Activated CD4-positive, CD25-positive, alpha-beta regulatory T cell treated with anti-CD3 and anti-CD28 coated beads, Interleukin-2, amount 50 U/mL, for 24 hours (primary cell): ENCODE measurements at regions not wholly inside any gene's neighbourhood (a gene's known extent, or its start where the extent isn't known, plus 50 kb on each side); places are given as distances from the start of the nearest gene placed in this dataset.

ENCODE experiments used
- ATAC-seq, 2 donors: fragments of 150-1000 bp; cut with Tn5 transposase; one replicate each; pipeline ENCODE4 v1.10.0; 2021; ENCODE audit warnings: mild to moderate bottlenecking in 1 of 2, moderate library complexity in 1 of 2

DNA sequence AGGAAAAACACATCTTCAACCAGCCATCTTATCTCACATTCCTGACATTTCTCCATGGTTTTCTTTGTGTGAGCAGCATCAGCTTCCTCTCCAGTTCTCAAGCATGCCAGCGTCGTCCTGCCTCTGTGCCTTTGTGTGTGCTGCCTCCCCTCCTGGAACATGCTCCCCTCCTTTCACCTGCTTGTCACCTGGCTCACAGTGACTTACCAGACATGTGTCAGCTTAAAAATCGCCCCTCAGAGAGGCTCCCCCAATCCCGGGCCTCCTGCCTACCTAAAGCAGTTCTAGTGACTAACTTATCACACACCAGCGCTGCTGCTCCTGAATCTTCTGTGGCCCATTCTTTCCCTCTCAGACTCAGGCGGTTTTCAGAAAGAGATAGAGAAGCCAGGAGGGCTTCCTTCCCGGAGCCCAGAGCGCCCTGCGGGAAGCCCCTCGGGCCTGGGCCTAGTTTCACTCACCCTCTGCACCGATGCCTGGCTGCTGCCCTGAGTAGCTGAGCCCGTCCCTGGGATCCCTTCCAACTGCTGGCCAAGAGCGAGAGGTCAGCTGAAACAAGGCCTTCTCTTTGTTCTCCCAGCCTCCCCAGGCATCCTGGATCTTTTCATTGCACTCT, 51.1 kb upstream of the MVB12B start:
- no peak for ATAC-seq

DNA sequence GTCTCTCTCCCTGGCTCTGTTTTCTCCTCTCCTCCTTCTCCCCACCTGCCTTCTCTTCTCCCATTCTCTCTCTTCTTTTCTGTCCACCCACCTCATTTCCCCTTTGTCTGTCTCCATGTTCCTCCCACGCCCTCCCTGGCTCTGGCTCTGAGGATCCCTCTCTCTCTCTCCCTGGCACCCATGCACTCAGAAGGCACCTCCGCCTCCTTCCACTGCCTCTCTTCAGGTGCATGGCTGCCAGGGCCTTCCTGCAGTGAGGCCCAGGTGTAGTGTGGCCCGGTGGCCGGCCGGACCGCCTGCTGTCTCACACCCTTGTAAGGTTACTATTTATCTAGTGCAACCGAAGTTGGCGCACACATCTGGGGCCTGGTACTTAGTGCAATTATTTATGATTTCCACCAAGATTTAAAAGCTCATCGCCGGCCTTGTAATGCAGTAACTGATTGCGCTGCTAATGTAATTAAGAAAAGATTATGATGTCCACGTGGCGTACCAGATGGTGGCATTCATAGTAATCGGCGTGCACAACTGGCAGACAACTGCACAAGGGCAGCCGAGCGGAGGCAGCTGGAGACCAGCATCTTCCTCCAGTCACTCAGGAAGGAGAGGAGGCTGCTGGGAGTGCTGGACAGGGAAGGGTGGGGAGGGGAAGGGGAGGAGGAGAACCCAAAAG, 50.4 kb upstream of the MVB12B start:
- ATAC-seq, result no peak
